A549 (cell line): ENCODE measurements at regions not wholly inside any gene's neighbourhood (a gene's known extent, or its start where the extent isn't known, plus 50 kb on each side); places are given as distances from the start of the nearest gene placed in this dataset.

Experiments used
- CHD2 ChIP-seq: fragments of 150-350 bp; IDR thresholded peaks from 2 replicates; pipeline ENCODE4 v1.6.1; 2014; ENCODE audit warnings: low read length; ENCODE audit not compliant: partially characterized antibody
- CTCF ChIP-seq: fragments of >200 bp; sonication (Bioruptor Twin); formaldehyde crosslinking; IDR thresholded peaks from 3 replicates; pipeline ENCODE4 v1.5.1; 2016
- EP300 ChIP-seq, 2 experiments: fragments of >200 bp; sonication (Bioruptor Twin); formaldehyde crosslinking; IDR thresholded peaks; 2 replicates in 1 of 2; 3 replicates in 1 of 2; pipeline ENCODE4 v1.6.1; 2016 to 2017
- RAD21 ChIP-seq, 2 experiments: fragments of >200 bp in 1 of 2; sonication (Bioruptor Twin) in 1 of 2; formaldehyde crosslinking in 1 of 2; IDR thresholded peaks in 1 of 2; conservative IDR thresholded peaks in 1 of 2; 2 replicates in 1 of 2; 3 replicates in 1 of 2; pipeline ENCODE4 v1.6.1; 2012 to 2018; ENCODE audit warnings: inconsistent platforms in 1 of 2
- TF ChIP-seq, protein P1 (sequence below): fragments of 200-600 bp; sonication (generic); IDR thresholded peaks from 2 replicates; pipeline ENCODE4 v1.6.1; 2016; ENCODE audit warnings: antibody characterized with exemption, mild to moderate bottlenecking, moderate library complexity

- no peak for TF ChIP-seq CTCF
- TF ChIP-seq CHD2: no peak
- no peak for TF ChIP-seq EP300 (IDR thresholded peaks at IDR 0.05)
- TF ChIP-seq, protein P1, sequence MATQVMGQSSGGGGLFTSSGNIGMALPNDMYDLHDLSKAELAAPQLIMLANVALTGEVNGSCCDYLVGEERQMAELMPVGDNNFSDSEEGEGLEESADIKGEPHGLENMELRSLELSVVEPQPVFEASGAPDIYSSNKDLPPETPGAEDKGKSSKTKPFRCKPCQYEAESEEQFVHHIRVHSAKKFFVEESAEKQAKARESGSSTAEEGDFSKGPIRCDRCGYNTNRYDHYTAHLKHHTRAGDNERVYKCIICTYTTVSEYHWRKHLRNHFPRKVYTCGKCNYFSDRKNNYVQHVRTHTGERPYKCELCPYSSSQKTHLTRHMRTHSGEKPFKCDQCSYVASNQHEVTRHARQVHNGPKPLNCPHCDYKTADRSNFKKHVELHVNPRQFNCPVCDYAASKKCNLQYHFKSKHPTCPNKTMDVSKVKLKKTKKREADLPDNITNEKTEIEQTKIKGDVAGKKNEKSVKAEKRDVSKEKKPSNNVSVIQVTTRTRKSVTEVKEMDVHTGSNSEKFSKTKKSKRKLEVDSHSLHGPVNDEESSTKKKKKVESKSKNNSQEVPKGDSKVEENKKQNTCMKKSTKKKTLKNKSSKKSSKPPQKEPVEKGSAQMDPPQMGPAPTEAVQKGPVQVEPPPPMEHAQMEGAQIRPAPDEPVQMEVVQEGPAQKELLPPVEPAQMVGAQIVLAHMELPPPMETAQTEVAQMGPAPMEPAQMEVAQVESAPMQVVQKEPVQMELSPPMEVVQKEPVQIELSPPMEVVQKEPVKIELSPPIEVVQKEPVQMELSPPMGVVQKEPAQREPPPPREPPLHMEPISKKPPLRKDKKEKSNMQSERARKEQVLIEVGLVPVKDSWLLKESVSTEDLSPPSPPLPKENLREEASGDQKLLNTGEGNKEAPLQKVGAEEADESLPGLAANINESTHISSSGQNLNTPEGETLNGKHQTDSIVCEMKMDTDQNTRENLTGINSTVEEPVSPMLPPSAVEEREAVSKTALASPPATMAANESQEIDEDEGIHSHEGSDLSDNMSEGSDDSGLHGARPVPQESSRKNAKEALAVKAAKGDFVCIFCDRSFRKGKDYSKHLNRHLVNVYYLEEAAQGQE: no peak
- TF ChIP-seq RAD21 (conservative IDR thresholded peaks at IDR 0.05 in 1 of 2, IDR thresholded peaks at IDR 0.05 in 1 of 2): no peak
These were observed 70.5 kb upstream of the IGSF1 start for GRCh38 chrX:131359611-131360010.
